Posterior cingulate gyrus (tissue), 11 donors: ENCODE measurements at regions not wholly inside any gene's neighbourhood (a gene's known extent, or its start where the extent isn't known, plus 50 kb on each side); places are given as distances from the start of the nearest gene placed in this dataset.
A peak's percentile ranks its signal among the peaks of the same experiment; 100 is the strongest.
"Not testable (repeated sequence)": the region's sequence is repeated elsewhere in the genome, so short reads cannot be mapped to it uniquely, and the experiment has no call there.

Experiments
- DNase-seq, 10 donors: peaks; one replicate each; pipeline versions ENCODE4 v3.0.0 to v3.0.0-alpha.2; 2020 to 2021; ENCODE audit warnings: mixed read lengths in 3 of 10
- intact Hi-C: fragments of 100-400 bp; cut with DNase I; formaldehyde crosslinking; loops from one replicate; pipeline ENCODE4 v1.15.1; 2023

GRCh38 chr2:78676921-78677696 lies 348.4 kb upstream of the REG3G start:
- intact Hi-C loops, result no loop called here
- peak in 1 of 10 donors; percentile 35 for DNase-seq

GRCh38 chr2:78677774-78678173 lies 347.7 kb upstream of the REG3G start:
- intact Hi-C loops, result no loop called here
- peak in 1 of 10 donors; percentile 12 for DNase-seq

GRCh38 chr2:78681386-78681785 lies 344.1 kb upstream of the REG3G start:
- intact Hi-C loops, result no loop called here
- DNase-seq, result peak in 6 of 10 donors; percentile 3 to 80 (median 42)

GRCh38 chr2:78682781-78683180 lies 342.7 kb upstream of the REG3G start:
- intact Hi-C loops, result no loop called here
- no peak for DNase-seq

GRCh38 chr2:78686625-78687153 lies 338.8 kb upstream of the REG3G start:
- no peak for DNase-seq
- intact Hi-C loops, result no loop called here

GRCh38 chr2:78699696-78700095 lies 325.8 kb upstream of the REG3G start:
- intact Hi-C loops, result no loop called here
- no peak for DNase-seq

GRCh38 chr2:78701546-78701945 lies 324.0 kb upstream of the REG3G start:
- intact Hi-C loops, result no loop called here

GRCh38 chr2:78707776-78708386 lies 317.6 kb upstream of the REG3G start:
- DNase-seq, result no peak
- intact Hi-C loops, result no loop called here

More at GRCh38 chr2:78701546-78701945, 324.0 kb upstream of the REG3G start:
- DNase-seq, result no peak

GRCh38 chr2:78710632-78711375 lies 314.7 kb upstream of the REG3G start:
- DNase-seq, result no peak
- intact Hi-C loops, result no loop called here

GRCh38 chr2:78715293-78715692 lies 310.2 kb upstream of the REG3G start:
- intact Hi-C loops, result no loop called here
- DNase-seq, result no peak

GRCh38 chr2:78718024-78718423 lies 307.5 kb upstream of the REG3G start:
- no peak for DNase-seq
- intact Hi-C loops, result no loop called here

GRCh38 chr2:78718473-78718872 lies 307.0 kb upstream of the REG3G start:
- no peak for DNase-seq
- intact Hi-C loops, result no loop called here

- intact Hi-C loops, result no loop called here
- no peak for DNase-seq
Observed at GRCh38 chr2:78721355-78722033, 304.0 kb upstream of the REG3G start.

GRCh38 chr2:78734221-78734620 lies 291.3 kb upstream of the REG3G start:
- no peak for DNase-seq
- intact Hi-C loops, result no loop called here

- intact Hi-C loops, result no loop called here
- DNase-seq, result no peak
Observed at GRCh38 chr2:78739282-78739681, 286.2 kb upstream of the REG3G start.

- intact Hi-C loops, result no loop called here
- DNase-seq, result no peak
Observed at GRCh38 chr2:78749638-78750037, 275.9 kb upstream of the REG3G start.

GRCh38 chr2:78750219-78750618 lies 275.3 kb upstream of the REG3G start:
- no peak for DNase-seq
- intact Hi-C loops, result no loop called here

- intact Hi-C loops, result no loop called here
- DNase-seq, result peak in 2 of 10 donors; percentile 25 to 49
Observed at GRCh38 chr2:78754930-78755329, 270.6 kb upstream of the REG3G start.

GRCh38 chr2:78757191-78757590 lies 268.3 kb upstream of the REG3G start:
- DNase-seq, result no peak
- intact Hi-C loops, result no loop called here

GRCh38 chr2:78757640-78758039 lies 267.9 kb upstream of the REG3G start:
- no peak for DNase-seq
- intact Hi-C loops, result no loop called here

- intact Hi-C loops, DNase-seq: not testable (repeated sequence)
Observed at GRCh38 chr2:78758765-78759164, 266.7 kb upstream of the REG3G start.
